Stimulated activated CD4-positive, alpha-beta T cell treated with anti-CD3 and anti-CD28 coated beads, Interleukin-2, amount 100 ng/mL, for 24 hours (primary cell): ENCODE measurements at regions not wholly inside any gene's neighbourhood (a gene's known extent, or its start where the extent isn't known, plus 50 kb on each side); places are given as distances from the start of the nearest gene placed in this dataset.
"Not testable (repeated sequence)": the region's sequence is repeated elsewhere in the genome, so short reads cannot be mapped to it uniquely, and the experiment has no call there.

Source experiments
- DNase-seq, 2 donors: peaks; one replicate each; pipeline ENCODE4 v3.0.0-alpha.2; 2020

DNA sequence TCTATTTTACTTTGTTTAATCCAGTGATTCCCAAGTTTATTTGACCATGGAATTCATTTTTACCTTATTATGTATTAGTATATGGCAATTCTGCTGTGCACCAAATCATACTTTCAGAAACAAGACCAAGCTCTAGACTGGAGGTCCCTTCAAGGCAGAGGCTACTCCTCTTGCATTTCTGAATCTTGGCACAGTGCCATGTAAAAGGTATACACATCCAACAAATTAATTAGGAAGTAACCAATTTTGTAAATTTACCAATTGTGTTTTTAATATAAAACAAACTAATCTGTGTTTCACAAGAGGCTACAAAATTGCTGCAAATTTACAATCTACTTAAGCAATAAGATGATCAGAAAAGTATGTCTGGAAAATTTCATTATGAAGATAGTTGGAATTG lies 712.2 kb upstream of the HS3ST1 start:
- DNase-seq, result no peak

GRCh38 chr4:12139296-12139695 lies 710.6 kb upstream of the HS3ST1 start:
- DNase-seq, result no peak

DNA sequence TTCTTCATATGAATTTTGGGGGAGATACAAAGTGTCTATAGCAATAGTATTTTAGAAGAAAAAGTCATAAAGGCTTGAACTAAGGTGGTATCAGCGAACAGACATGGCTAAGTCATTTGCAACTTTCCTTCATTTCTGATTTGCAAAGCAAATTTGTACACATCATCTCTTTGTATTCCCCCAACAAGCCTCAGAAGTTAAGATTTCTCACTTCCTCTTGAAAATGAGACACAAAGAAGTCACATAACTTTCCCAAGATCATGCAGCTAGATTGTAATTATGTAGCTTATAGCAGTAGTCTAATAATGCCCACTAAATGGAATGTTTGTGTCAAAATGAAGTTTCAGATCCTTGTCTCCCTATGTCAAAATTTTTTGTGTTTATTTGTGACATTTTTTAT lies 709.8 kb upstream of the HS3ST1 start:
- DNase-seq, result no peak

- no peak for DNase-seq
Measured at GRCh38 chr4:12137575-12137974, 708.9 kb upstream of the HS3ST1 start.

DNA sequence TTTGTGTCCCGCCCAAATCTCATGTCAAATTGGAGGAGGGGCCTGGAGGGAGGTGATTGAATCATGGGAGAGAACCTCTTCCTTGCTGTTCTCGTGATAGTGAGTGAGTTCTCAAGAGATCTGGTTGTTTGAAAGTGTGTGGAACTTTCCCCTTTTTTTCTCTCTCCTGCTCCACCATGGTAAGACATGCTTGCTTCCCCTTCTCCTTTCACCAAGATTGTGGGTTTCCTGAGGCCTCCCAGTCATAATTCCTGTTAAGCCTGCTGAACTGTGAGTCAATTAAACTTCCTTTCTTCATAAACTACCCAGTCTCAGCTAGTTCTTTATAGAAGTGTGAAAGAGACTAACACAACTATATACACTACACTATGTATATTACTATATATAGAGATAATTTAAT lies 697.8 kb upstream of the HS3ST1 start:
- DNase-seq, result no peak

GRCh38 chr4:12124138-12124537 lies 695.4 kb upstream of the HS3ST1 start:
- DNase-seq, result no peak

- no peak for DNase-seq
Measured at GRCh38 chr4:12123707-12124106, 695.0 kb upstream of the HS3ST1 start.

- DNase-seq, result no peak
Measured at GRCh38 chr4:12122316-12122715, 693.6 kb upstream of the HS3ST1 start.

- no peak for DNase-seq
Measured at GRCh38 chr4:12120968-12121367, 692.3 kb upstream of the HS3ST1 start.

GRCh38 chr4:12118651-12119213 lies 690.0 kb upstream of the HS3ST1 start:
- no peak for DNase-seq

- no peak for DNase-seq
Measured at GRCh38 chr4:12116009-12116552, 687.4 kb upstream of the HS3ST1 start.

DNA sequence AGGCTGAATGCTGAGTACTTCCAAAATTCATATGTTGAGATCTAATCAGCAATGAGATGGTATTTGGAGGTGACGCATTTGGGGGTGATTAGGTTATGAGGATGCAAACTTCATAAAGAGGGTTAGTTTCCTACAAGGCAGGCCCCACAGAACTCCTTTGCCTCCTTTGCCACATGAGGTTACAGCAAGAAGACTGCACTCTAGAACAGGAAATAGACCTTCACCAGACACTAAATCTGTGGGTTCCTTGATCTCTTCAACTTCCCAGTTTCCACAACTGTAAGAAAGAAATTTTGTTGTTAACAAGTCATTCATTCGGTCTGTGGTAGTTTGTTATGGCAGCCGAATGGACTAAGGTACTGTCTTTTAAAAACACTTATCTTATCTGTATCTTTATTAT lies 681.9 kb upstream of the HS3ST1 start:
- no peak for DNase-seq

DNA sequence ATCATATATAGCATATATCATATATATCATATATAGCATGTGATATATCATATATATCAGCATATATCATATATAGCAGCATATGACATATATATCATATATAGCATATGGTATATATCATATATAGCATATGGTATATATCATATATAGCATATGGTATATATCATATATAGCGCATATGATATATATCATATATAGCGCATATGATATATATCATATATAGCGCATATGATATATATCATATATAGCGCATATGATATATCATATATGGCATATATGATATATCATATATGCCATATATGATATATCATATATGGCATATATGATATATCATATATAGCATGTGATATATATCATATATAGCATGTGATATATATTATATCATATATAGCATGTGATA lies 680.4 kb upstream of the HS3ST1 start:
- DNase-seq, result not testable (repeated sequence)

- DNase-seq, result no peak
Measured at GRCh38 chr4:12105519-12105918, 676.8 kb upstream of the HS3ST1 start.

DNA sequence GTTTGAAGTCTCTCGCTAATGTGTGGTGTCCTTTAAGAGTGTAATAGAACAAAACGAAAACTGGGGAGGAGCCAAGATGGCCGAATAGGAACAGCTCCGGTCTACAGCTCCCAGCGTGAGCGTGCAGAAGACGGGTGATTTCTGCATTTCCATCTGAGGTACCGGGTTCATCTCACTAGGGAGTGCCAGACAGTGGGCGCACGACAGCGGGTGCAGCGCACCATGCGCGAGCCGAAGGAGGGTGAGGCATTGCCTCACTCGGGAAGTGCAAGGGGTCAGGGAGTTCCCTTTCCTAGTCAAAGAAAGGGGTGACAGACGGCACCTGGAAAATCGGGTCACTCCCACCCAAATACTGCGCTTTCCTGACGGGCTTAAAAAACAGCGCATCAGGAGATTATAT lies 661.2 kb upstream of the HS3ST1 start:
- not testable (repeated sequence) for DNase-seq

DNA sequence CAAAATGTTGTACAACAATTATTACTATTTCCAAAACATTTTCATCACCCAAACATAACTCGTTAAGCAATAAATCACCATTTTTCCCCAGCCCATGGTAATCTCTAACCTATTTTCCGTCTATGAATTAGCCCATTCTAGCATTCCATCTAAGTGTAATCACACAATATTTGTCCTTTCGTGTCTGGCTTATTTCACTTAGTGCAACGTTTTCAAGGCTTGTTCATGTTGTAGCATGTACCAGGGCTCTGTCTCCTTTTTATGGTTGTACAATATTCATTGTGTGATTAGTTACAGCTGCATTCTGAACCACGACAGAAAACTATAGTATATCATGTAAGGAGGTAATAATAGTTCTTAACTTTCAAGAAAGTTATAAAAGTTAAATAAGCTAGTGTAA lies 656.0 kb upstream of the HS3ST1 start:
- DNase-seq, result no peak

- DNase-seq, result no peak
Measured at GRCh38 chr4:12071316-12071715, 642.6 kb upstream of the HS3ST1 start.

DNA sequence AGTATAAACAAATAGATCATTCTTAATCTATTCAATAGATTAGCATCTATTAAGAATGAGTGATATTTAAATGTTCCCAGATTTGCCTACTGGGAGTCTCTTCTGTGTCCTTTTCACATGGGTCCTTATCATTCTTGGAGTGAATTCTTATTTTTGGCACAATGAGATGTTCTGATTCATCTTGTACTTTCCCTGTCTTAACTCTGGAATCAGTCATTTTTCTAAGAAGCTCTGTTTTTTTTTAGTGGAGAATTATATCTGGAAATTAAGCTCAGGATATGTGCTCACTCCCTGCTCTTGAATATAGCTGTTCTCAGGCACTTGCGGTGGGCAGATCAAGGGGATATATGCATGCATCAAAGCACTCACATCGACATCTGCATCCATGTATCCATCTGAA lies 625.3 kb upstream of the HS3ST1 start:
- no peak for DNase-seq

GRCh38 chr4:12053556-12053955 lies 624.9 kb upstream of the HS3ST1 start:
- DNase-seq, result no peak

DNA sequence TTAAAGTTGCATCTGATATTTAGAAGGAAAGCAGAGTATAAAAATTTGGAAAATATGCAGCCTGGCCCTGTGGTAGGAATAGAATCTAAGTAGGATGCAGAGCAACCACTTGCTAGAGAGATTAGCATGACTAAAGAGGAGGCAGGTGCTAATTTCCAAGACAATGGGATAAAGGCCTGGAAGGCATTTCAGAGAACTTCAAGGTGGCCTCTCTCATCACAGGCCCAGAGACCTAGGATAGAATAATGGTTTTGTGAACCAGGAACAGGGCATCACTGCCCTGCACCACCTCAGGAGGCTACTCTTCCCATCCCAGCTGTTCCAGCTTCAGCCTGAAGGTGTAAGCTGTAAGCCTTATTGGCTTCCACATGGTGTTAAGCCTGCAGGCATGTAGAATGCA lies 621.7 kb upstream of the HS3ST1 start:
- DNase-seq, result no peak

- DNase-seq, result no peak
Measured at GRCh38 chr4:12042818-12043217, 614.1 kb upstream of the HS3ST1 start.

DNA sequence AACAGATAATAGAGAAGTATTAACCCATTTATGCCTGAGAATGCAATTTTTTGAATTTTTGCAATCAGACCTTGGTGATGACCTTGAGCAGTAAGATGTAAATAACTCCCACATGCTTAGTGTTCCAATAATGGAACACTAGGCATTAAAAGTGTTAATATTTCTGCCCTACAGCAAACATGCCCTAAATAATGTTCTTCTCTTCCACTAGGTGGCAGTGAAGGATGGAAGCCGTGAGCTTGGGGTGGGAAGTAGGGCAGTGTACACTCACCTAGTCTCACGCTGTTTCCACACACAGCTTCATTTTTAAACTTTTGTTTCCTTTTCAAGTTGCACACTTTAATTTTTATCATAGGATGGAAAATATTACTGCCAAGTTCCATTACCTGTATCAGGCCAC lies 613.1 kb upstream of the HS3ST1 start:
- no peak for DNase-seq

DNA sequence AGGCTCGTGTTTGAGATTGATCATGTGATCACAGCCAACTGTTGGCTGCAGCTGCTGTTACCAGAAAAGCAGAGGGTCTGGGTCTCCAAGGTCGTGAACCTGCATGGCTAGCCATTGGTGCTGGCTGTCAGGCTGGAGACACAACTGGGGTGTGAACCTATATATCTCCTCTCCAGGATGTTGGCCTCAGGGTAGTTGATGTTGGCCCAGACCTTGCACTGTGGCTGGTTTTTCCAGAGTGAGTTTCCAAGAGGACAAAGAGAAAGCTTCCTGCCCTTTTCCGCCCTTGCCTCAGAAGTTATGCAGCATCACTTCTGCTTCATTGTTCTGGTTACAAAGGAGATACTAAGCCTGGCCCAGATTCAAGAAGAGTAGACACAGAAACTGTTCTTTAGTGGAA lies 607.8 kb upstream of the HS3ST1 start:
- no peak for DNase-seq

DNA sequence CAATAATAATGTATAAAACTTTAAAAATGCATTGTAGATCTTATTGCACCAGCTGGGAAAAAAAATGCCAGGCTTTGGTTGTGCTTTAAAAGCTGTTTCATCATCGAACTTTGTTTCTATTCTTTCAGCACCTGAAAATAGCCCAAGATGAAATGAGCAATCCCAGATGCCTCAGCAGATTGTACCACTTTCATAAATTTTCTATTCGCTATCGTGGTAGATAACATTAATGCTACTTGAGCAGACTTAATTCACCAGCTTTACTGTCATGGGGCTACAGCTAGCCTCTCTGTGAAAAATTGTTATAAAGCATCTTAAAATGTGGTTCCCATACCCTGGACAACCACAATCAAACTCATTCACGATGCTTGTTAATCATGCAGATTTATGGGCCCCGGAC lies 599.6 kb upstream of the HS3ST1 start:
- DNase-seq, result no peak

- no peak for DNase-seq
Measured at GRCh38 chr4:12022409-12022808, 593.7 kb upstream of the HS3ST1 start.

DNA sequence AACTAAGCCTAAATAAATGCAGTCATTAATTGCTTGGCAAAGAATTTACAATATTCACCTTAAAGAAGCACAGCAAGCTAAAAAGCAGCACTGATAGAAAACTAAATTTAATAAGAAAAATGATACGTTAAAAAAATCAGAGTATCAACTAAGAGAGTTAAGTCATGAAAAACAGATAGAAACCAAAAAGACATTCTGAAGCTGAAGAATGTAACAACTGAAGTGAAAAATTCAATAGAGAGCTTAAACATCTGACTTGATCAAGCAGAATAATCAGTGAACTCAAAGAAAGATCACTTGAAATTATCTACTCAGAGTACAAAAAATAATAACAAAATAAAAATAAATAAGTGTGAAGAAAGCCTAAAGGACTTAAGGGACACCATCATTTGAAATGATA lies 588.0 kb upstream of the HS3ST1 start:
- no peak for DNase-seq
